B cell (primary cell): ENCODE measurements at regions not wholly inside any gene's neighbourhood (a gene's known extent, or its start where the extent isn't known, plus 50 kb on each side); places are given as distances from the start of the nearest gene placed in this dataset.

Source experiments
- ATAC-seq: fragments of 200-7000 bp; cut with Tn5 transposase; one replicate; pipeline ENCODE4 v1.10.0; 2021; ENCODE audit warnings: low read depth, mild to moderate bottlenecking, moderate number of reproducible peaks, moderate library complexity
- CTCF ChIA-PET: fragments of 350-600 bp; sonication (Branson Sonifier 250); formaldehyde crosslinking; loops from one replicate; lab custom pipeline; 2021; ENCODE audit warnings: antibody characterized with exemption, inconsistent platforms; lab: Charles Lee
- POLR2A ChIA-PET: fragments of 350-600 bp; sonication (Branson Sonifier 250); formaldehyde crosslinking; loops from one replicate; lab custom pipeline; 2021; ENCODE audit warnings: antibody characterized with exemption; lab: Charles Lee
- DNase-seq: peaks from one replicate; pipeline ENCODE4 v3.0.0; 2013
- H2AFZ ChIP-seq: 2 replicates; pipeline ENCODE4 v1.6.1; 2012; ENCODE audit warnings: mild to moderate bottlenecking, low read depth, low read length; ENCODE audit not compliant: insufficient read depth, poor library complexity, severe bottlenecking
- H3K27ac ChIP-seq, 2 donors: 1 replicate in 1 of 2; 2 replicates in 1 of 2; pipeline ENCODE4 v1.5.1; 2012 to 2013; ENCODE audit warnings: low read length in 2 of 2, mild to moderate bottlenecking in 2 of 2, moderate library complexity in 1 of 2
- H3K27me3 ChIP-seq, 4 experiments: fragments of 200-600 bp in 1 of 4; sonication (generic) in 1 of 4; replicated peaks in 1 of 4; 1 replicate in 2 of 4; 2 replicates in 2 of 4; pipeline versions ENCODE4 v1.6.1 to v1.7.0; 2013 to 2016; ENCODE audit warnings: low read length in 3 of 4, mild to moderate bottlenecking in 2 of 4, mixed read lengths in 1 of 4, moderate library complexity in 1 of 4; ENCODE audit not compliant: insufficient read depth in 4 of 4, control insufficient read depth in 3 of 4; ENCODE audit errors: control extremely low read depth in 1 of 4
- H3K36me3 ChIP-seq, 2 experiments: replicated peaks in 1 of 2; 1 replicate in 1 of 2; 2 replicates in 1 of 2; pipeline versions ENCODE4 v1.6.1 to v1.7.1; 2013; ENCODE audit warnings: low read length in 1 of 2; ENCODE audit not compliant: insufficient read depth in 2 of 2, control insufficient read depth in 1 of 2; ENCODE audit errors: control extremely low read depth in 1 of 2, extremely low read depth in 1 of 2
- H3K4me1 ChIP-seq, 2 donors: fragments of 200-600 bp in 1 of 2; sonication (generic) in 1 of 2; 1 replicate in 1 of 2; 2 replicates in 1 of 2; pipeline versions ENCODE4 v1.5.1 to v1.6.1; 2013 to 2017; ENCODE audit warnings: low read length in 2 of 2; ENCODE audit not compliant: control insufficient read depth in 2 of 2, insufficient read depth in 2 of 2
- H3K4me2 ChIP-seq: replicated peaks from 2 replicates; pipeline ENCODE3; 2012; ENCODE audit warnings: mild to moderate bottlenecking, low read depth, low read length; ENCODE audit not compliant: poor library complexity, severe bottlenecking
- H3K4me3 ChIP-seq, 5 experiments: fragments of 200-600 bp in 1 of 5; sonication (generic) in 1 of 5; 1 replicate in 3 of 5; 2 replicates in 2 of 5; pipeline versions ENCODE4 v1.5.1 to v1.7.0; 2011 to 2016; ENCODE audit warnings: low read length in 4 of 5, mild to moderate bottlenecking in 4 of 5, low read depth in 2 of 5, control low read depth in 1 of 5, moderate library complexity in 1 of 5; ENCODE audit not compliant: insufficient read depth in 1 of 5; ENCODE audit errors: control extremely low read depth in 1 of 5, extremely low read depth in 1 of 5
- H3K79me2 ChIP-seq: fragments of 200-600 bp; sonication (generic); one replicate; pipeline ENCODE4 v1.6.0; 2016; ENCODE audit warnings: low read length; ENCODE audit not compliant: control insufficient read depth, insufficient read depth
- H3K9ac ChIP-seq: fragments of 200-600 bp; sonication (generic); 2 replicates; pipeline ENCODE4 v1.6.1; 2017; ENCODE audit warnings: mild to moderate bottlenecking, low read length, moderate library complexity
- H3K9me3 ChIP-seq, 3 donors: one replicate each; pipeline versions ENCODE4 v1.6.1 to v1.7.1; 2013; ENCODE audit warnings: low read length in 2 of 3; ENCODE audit not compliant: control insufficient read depth in 2 of 3, insufficient read depth in 1 of 3; ENCODE audit errors: control extremely low read depth in 1 of 3
- H4K20me1 ChIP-seq: 2 replicates; pipeline ENCODE4 v1.6.0; 2012; ENCODE audit warnings: mild to moderate bottlenecking, low read length; ENCODE audit not compliant: insufficient read depth, control insufficient read depth, poor library complexity, severe bottlenecking
- H3K27ac Mint-ChIP-seq: one replicate; pipeline ENCODE4 v1.8.0; 2021; ENCODE audit warnings: mixed read lengths
- H3K27me3 Mint-ChIP-seq: one replicate; pipeline ENCODE4 v1.8.0; 2021; ENCODE audit warnings: mixed read lengths
- H3K4me1 Mint-ChIP-seq: one replicate; pipeline ENCODE4 v1.8.0; 2021; ENCODE audit warnings: mixed read lengths
- H3K4me3 Mint-ChIP-seq: one replicate; pipeline ENCODE4 v1.8.0; 2021; ENCODE audit warnings: mixed read lengths
- H3K9me3 Mint-ChIP-seq: one replicate; pipeline ENCODE4 v1.8.0; 2022; ENCODE audit warnings: mixed read lengths; ENCODE audit not compliant: insufficient read depth
- CTCF ChIP-seq: fragments of 200-600 bp; IDR thresholded peaks from one replicate; pipeline ENCODE4 v1.8.0; 2022; ENCODE audit warnings: antibody characterized with exemption, mild to moderate bottlenecking
- EZH2 ChIP-seq: IDR thresholded peaks from 2 replicates; pipeline ENCODE4 v1.6.1; 2012; ENCODE audit warnings: borderline replicate concordance, low read depth, mild to moderate bottlenecking, moderate library complexity, low read length; ENCODE audit not compliant: insufficient read depth, poor library complexity, severe bottlenecking
- WGBS: methylation state at CpG from one replicate; pipeline ENCODE4 v1.1.5; 2013; ENCODE audit warnings: missing lambda C conversion rate; ENCODE audit not compliant: insufficient coverage; 5-methylcytosine and 5-hydroxymethylcytosine counted together
- intact Hi-C: fragments of 100-400 bp; cut with micrococcal nuclease; formaldehyde crosslinking; loops from one replicate; pipeline ENCODE4 v1.10.0; 2022

- ATAC-seq: no peak
- no peak for TF ChIP-seq EZH2
- TF ChIP-seq CTCF: no peak
- Mint-ChIP-seq H3K27ac (no peak overlapping the region), H3K4me3 (no peak overlapping the region), H3K4me1 (no peaks in the 10 kb centered on the region), H3K27me3 (no peaks in the 10 kb centered on the region), H3K9me3 (no peaks in the 10 kb centered on the region)
- Histone ChIP-seq H3K27me3 (no peaks in the 10 kb centered on the region), H3K27ac (no peak overlapping the region), H3K4me1 (no peaks in the 10 kb centered on the region), H3K79me2 (no peaks in the 10 kb centered on the region), H3K4me2 (no peak overlapping the region), H3K9me3 (peaks cover 0 to 3% (median 0%) of the 10 kb centered on the region in 3 donors), H3K4me3 (no peak overlapping the region), H4K20me1 (no peaks in the 10 kb centered on the region), H3K36me3 (no peaks in the 10 kb centered on the region), H3K9ac (no peak overlapping the region), H2AFZ (no peak overlapping the region)
- intact Hi-C loops: no loop called here
- DNase-seq: no peak
- WGBS: 96% methylated on average over 3 of the region's 7 CpGs
- ChIA-PET CTCF (no interaction called here), POLR2A (no interaction called here)
Measured at GRCh38 chr4:144342949-144343760, 202.6 kb upstream of the GYPA start.

GRCh38 chr4:144347121-144347520, 206.6 kb upstream of the GYPA start:
- Histone ChIP-seq H3K4me1 (no peaks in the 10 kb centered on the region), H3K9ac (no peak overlapping the region), H3K27me3 (no peaks in the 10 kb centered on the region), H3K27ac (no peak overlapping the region), H4K20me1 (no peaks in the 10 kb centered on the region), H3K36me3 (no peaks in the 10 kb centered on the region), H2AFZ (no peak overlapping the region), H3K79me2 (no peaks in the 10 kb centered on the region), H3K9me3 (peaks cover 0 to 1% (median 0%) of the 10 kb centered on the region in 3 donors), H3K4me2 (no peak overlapping the region), H3K4me3 (no peak overlapping the region)
- H3K27ac Mint-ChIP-seq: no peak overlapping the region
- no peaks in the 10 kb centered on the region for H3K4me1 Mint-ChIP-seq
- H3K27me3 Mint-ChIP-seq: no peaks in the 10 kb centered on the region
- CTCF ChIA-PET: no interaction called here
- no peaks in the 10 kb centered on the region for H3K9me3 Mint-ChIP-seq
- POLR2A ChIA-PET: no interaction called here
- intact Hi-C loops: no loop called here
- TF ChIP-seq CTCF (no peak), EZH2 (no peak)
- H3K4me3 Mint-ChIP-seq: no peak overlapping the region
- WGBS: no CpG with 5 or more reads among the region's 4 CpGs
- no peak for DNase-seq
- no peak for ATAC-seq
